GM23338 (cell line): ENCODE measurements at regions not wholly inside any gene's neighbourhood (a gene's known extent, or its start where the extent isn't known, plus 50 kb on each side); places are given as distances from the start of the nearest gene placed in this dataset.

Experiments
- CREB1 ChIP-seq: fragments of 250-450 bp; sonication (Bioruptor Pico); IDR thresholded peaks from 2 replicates; pipeline ENCODE4 v1.5.0; 2020; ENCODE audit warnings: low read depth, mild to moderate bottlenecking, moderate library complexity
- CTCF ChIP-seq, 2 experiments: fragments of 200-600 bp in 1 of 2; sonication (generic) in 1 of 2; conservative IDR thresholded peaks; 2 replicates each; pipeline versions ENCODE4 v1.5.1 to v1.6.1; 2016 to 2017; ENCODE audit warnings: antibody characterized with exemption in 2 of 2, low read depth in 2 of 2, mild to moderate bottlenecking in 2 of 2, moderate library complexity in 1 of 2
- ETS1 ChIP-seq: IDR thresholded peaks from 2 replicates; pipeline ENCODE4 v1.6.1; 2016; ENCODE audit warnings: antibody characterized with exemption
- EZH2 ChIP-seq: fragments of 200-600 bp; sonication (generic); IDR thresholded peaks from one replicate; pipeline ENCODE4 v1.8.0; 2017; ENCODE audit warnings: antibody characterized with exemption, mild to moderate bottlenecking, low read depth; ENCODE audit not compliant: unreplicated experiment
- EZH2phosphoT487 ChIP-seq: fragments of 200-600 bp; sonication (generic); IDR thresholded peaks from one replicate; pipeline ENCODE4 v1.8.1; 2018; ENCODE audit warnings: antibody characterized with exemption; ENCODE audit not compliant: unreplicated experiment
- JUNB ChIP-seq: IDR thresholded peaks from one replicate; pipeline ENCODE4 v1.6.1; 2016; ENCODE audit warnings: antibody characterized with exemption; ENCODE audit not compliant: unreplicated experiment
- NANOG ChIP-seq: IDR thresholded peaks from 2 replicates; pipeline ENCODE4 v1.6.1; 2016; ENCODE audit warnings: antibody characterized with exemption, borderline replicate concordance
- POLR2AphosphoS5 ChIP-seq: IDR thresholded peaks from 2 replicates; pipeline ENCODE4 v1.6.1; 2016; ENCODE audit warnings: antibody characterized with exemption, low read depth
- REST ChIP-seq: IDR thresholded peaks from one replicate; pipeline ENCODE4 v1.6.1; 2018; ENCODE audit warnings: antibody characterized with exemption; ENCODE audit not compliant: unreplicated experiment
- STAT1 ChIP-seq: IDR thresholded peaks from one replicate; pipeline ENCODE4 v1.6.1; 2016; ENCODE audit warnings: antibody characterized with exemption; ENCODE audit not compliant: unreplicated experiment
- ZNF114 ChIP-seq: fragments of 250-450 bp; sonication (Bioruptor Pico); IDR thresholded peaks from 2 replicates; pipeline ENCODE4 v1.5.0; 2020; ENCODE audit warnings: mild to moderate bottlenecking, moderate library complexity
- ZNF331 ChIP-seq: fragments of 250-450 bp; sonication (Bioruptor Pico); IDR thresholded peaks from 2 replicates; pipeline ENCODE4 v1.5.0; 2020; ENCODE audit warnings: low read depth, mild to moderate bottlenecking, moderate library complexity

- TF ChIP-seq CTCF (conservative IDR thresholded peaks at IDR 0.05; ENCODE audit: low read depth in 2 of 2) = no peak
- TF ChIP-seq NANOG = no peak
- TF ChIP-seq EZH2 = no peak
- no peak for TF ChIP-seq CREB1 (CRISPR knock-in tag)
- no peak for TF ChIP-seq JUNB
- TF ChIP-seq POLR2AphosphoS5 = no peak
- no peak for TF ChIP-seq EZH2phosphoT487
- TF ChIP-seq REST = no peak
- no peak for TF ChIP-seq ZNF114 (CRISPR knock-in tag)
- no peak for TF ChIP-seq STAT1
- no peak for TF ChIP-seq ZNF331 (CRISPR knock-in tag)
- no peak for TF ChIP-seq ETS1
Measured at GRCh38 chr1:234553240-234554188, 56.5 kb downstream of the IRF2BP2 start.
